ENCODE measurements at regions not wholly inside any gene's neighbourhood (a gene's known extent, or its start where the extent isn't known, plus 50 kb on each side); places are given as distances from the start of the nearest gene placed in this dataset.
"Not testable (repeated sequence)": the region's sequence is repeated elsewhere in the genome, so short reads cannot be mapped to it uniquely, and the experiment has no call there.

DNA sequence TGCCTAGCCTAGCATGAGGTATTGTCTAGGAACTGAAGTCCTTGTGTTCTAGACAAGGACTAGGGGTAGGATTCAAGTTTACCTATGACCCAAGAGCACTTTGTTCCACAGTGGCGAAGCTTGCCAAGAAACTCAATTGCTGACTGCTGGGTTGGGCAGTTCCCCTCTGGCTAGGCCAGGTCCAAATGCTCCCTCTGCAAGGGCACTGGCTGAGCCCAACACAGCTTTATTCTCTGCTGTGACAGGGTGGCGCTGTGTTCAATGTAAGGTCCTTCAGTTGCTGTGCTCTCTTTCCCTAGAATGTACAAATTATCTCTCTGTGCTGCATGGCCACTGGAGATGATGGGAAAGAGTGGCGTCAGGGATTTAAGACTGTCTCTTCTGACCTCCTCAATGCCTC, 950.8 kb downstream of the HACE1 start:
- DNase-seq (ENCODE audit: low read depth in 2 of 2): no peak

DNA sequence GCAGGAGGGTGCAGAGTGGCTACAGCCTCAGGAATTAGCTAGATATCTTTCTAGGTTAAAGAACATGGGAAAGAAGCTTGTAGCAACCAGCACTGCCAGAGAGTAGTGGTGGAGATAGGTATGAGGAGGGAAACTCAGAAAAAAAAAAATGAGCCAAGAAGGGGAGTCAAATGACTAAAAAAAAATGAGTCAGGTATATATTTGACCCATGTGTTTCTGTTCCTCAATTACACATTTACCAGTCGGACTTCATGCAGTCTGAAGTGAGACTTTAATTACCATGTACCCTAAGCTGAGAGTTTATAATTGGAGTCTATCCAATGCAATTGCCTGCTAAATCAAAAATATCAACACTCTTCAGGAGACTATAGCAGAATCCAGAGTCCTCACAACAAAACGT, 964.6 kb downstream of the HACE1 start:
- DNase-seq (ENCODE audit: low read depth in 2 of 2): no peak

DNA sequence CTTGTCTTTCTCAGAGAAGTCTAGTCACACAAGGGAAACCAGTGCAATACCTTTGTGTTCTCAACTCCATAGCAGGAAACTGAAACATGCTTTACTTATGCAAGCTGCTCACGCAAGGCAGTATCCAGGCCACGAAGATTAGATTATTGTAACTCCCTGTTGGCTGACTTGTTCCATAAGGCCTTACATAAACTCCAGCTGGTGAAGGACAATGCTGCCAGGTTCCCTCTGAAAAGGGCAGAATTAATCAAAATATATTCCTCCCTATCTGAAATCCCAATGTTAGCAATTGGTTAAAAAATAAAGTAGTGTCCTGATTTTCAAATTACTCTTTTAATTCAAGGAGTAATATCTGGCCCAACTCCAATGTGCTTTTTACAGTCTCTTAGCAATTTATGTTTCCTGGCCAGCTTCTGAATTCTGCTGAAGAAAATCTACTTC, 966.6 kb downstream of the HACE1 start:
- DNase-seq (ENCODE audit: low read depth in 2 of 2): peak; percentile 9 to 22

DNA sequence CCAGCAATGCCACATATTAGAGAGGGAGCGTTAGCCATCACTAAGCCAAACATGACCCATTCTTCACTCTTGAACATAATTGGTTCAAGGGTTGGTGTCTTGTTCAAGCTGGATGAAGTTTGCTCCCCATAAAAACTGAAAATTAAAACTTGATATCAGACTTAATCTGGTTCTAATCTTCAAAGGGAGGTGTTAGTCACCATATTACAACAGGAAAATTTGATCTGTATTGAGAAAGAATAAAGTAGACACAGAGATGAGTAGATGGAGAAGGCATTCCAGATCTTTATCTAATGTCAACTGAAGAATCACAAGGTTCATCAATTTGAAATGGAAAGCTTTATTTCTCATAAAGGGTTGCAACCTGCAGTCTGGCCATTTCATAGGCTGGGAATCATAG, 972.8 kb downstream of the HACE1 start:
- no peak for DNase-seq (ENCODE audit: low read depth in 2 of 2)

DNA sequence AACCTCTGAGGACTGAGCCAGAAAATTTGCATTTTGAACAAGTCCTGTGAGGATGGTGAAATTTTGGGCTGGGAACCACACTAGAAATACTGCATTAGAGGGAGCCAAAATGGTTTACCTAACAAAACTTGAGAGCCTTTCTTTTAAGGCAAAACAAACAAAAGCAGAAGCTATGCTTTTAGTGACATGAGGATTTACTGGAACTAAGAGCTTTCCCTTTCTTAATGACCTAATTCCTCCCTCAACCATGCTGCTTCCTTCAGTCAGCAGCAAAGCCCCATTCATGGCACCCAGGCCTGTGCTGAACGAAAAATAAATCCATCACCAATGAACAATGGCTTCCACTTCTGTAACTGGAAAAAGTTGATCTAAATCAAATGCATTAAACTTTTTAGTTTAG, 974.3 kb downstream of the HACE1 start:
- no peak for DNase-seq (ENCODE audit: low read depth in 2 of 2)

DNA sequence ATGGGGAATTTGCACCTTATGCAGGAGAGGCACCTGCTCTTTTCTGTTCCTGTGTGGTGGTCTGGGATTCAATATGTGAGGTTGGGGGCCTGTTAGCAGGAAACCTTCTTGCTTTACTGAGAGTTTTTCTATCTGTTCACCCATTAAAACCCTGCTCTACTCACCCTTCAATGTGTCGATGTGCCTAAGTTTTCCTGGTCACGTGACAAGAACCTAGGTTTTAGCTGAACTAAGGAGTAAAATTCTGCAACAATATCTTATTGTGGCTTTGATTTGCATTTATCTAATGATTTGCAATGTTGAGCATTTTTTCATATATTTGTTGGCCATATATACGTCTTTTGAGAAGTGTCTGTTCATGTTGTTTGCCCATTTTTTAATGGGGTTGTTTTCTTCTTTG, 979.9 kb downstream of the HACE1 start:
- no peak for DNase-seq (ENCODE audit: low read depth in 2 of 2)

DNA sequence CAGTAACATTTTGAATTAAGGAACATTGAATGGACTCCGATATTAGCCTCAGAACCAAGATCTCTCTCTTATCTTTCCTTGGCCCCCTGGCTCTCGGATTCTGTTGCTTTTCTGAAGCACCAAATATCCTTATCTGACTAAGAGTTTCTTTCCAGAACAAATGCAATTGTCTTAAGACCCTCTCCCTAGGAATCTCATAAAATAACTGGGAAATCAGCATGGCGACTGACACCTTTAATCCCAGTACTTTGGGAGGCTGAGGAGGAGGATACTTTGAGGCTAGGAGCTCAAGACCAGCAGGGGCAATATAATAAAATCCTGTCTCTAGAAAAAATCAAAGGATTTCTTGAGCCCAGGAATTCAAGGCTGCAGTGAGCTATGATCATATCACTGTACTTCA, 984.5 kb downstream of the HACE1 start:
- no peak for DNase-seq (ENCODE audit: low read depth in 2 of 2)

DNA sequence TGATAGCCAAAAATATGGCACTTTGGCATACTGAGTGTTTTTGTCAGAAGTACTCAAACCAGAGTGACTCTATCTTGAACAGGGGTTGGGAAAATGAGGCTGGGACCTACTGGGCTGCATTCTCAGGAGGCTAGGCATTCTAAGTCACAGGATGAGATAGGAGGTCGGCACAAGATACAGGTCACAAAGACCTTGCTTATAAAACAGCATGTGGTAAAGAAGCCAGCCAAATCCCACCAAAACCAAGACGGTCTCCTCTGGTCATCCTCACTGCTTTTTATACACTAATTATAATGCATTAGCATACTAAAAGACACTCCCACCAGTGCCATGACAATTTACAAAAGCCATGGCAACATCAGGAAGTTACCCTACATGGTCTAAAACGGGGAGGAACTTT, 985.1 kb downstream of the HACE1 start:
- DNase-seq (ENCODE audit: low read depth in 2 of 2): no peak

DNA sequence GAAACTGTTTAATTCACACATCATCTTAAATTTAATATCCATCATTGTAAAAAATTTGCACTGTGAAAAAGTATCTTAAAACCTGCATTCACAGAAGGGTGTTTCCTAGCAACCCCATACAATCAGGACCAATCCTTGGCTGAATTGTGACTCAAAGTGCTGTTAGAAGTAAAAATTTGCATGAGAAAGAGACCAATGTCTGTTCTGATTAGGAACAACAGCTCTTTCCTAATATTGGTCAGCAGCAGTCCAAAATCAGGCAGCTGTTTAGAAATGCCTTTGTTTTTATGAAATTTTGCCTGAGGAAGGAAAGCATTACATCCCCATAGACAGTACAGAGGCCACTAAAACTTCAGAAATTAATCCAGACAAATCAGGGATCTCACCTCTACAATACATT, 987.0 kb downstream of the HACE1 start:
- no peak for DNase-seq (ENCODE audit: low read depth in 2 of 2)

DNA sequence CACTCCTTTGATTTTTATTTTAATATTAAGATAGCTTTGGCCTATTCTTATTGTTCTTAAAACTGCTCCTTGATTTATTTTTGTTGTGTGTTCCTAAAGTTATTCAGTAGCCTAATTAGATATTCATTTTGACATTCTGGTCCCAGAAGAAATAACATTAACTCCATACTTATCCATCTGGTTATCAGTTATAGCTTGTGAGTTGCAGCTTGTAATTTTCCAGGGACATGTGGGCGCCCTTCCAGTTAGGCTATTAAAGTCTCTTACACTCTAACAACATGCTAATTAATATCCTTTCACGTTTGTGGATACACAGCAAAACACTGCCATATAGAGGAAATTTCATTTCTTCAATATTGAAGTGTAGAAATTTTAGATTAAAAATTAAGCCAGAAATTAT, 987.5 kb downstream of the HACE1 start:
- DNase-seq (ENCODE audit: low read depth in 2 of 2): no peak

DNA sequence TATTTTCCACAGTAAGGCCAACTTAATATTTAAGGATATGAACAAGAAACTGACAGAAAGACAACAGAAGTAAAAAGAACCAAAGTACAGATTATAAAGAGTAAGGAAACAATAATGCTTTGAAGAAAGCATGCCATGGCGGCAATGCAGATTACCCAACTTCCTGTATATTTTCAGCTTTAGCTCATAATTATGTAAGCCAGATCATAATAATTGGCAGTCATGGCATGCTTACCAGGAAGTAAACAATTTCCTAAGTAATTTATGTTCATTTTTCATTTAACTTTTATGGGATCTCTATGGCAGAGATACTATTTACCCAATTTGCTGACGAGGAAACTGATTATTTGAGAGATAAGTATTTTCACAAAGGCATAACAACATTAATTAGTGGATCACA, 988.7 kb downstream of the HACE1 start:
- no peak for DNase-seq (ENCODE audit: low read depth in 2 of 2)

DNA sequence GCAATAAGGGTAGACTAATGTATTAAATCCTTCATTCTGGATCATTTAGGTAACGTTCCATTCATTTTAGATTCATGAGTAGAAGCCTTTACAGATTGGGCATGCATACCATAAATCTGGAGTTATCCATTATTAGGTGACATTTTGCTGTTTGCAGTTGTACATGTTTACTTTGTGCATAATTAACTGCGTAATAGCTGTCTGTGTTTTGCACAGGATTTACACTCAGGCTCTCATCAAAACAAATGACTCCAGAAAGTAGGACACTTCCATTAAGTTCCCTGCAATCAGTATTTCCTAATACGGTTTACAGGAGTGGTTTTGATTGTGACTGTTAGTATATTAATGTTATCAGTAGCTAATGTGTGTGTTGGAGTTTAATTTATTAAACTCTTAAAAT, 997.4 kb downstream of the HACE1 start:
- DNase-seq (ENCODE audit: low read depth in 2 of 2): no peak

DNA sequence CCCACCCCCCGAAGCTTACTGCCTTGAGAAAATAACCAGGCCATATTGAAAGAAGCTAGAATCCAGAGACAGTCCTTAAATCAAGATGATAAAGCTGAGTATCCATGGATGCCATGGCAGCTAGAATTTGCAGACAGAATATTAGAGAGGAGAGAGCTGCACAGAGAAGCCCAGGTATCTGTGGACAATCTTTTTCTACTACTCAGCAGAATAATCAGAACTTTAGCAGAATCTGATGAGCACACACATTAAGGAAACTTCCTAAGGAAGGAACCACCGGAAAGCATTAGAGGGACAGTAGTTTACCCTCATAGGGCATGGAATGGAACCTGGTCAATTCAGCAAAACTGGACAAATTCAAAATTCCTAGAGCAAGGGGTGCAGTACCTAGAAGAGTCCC, 1001.7 kb downstream of the HACE1 start:
- no peak for DNase-seq (ENCODE audit: low read depth in 2 of 2)

DNA sequence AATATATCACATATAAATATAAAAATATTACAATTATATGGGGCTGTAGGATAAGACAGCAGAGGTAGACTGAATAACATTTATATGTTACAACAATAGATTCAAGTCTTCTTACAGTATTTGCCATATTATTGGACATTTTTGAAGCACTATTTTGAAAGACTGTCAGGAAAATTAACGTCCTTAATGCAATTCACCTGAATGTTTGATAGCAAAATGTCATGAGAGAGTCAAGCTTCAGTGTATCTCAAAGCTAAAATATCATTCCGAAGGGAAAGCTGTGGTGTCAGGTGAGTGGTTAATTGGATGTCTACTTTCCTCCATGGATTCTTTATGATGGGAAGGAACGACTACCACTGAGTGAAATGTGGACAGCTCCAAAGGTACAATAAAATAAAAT, 1004.0 kb downstream of the HACE1 start:
- no peak for DNase-seq (ENCODE audit: low read depth in 2 of 2)

DNA sequence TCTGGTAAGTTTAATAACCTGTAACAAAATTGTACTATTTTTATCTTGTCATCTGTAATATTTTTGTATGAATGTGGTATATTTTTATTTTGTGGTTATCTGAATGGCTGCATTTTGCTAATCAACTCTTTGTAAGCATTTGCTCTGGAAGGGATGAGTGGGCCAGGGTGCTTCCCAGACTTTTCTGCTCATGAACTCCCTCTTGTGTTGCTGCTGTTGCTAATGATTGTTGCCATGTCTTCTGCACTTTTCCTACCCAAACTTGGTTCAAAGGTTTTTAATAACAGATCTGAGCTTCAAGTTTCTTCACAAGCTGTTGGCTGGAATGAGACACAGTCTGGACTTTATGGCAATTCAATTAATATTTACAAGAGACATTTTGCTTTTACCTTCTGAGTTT, 1005.7 kb downstream of the HACE1 start:
- DNase-seq (ENCODE audit: low read depth in 2 of 2): no peak

DNA sequence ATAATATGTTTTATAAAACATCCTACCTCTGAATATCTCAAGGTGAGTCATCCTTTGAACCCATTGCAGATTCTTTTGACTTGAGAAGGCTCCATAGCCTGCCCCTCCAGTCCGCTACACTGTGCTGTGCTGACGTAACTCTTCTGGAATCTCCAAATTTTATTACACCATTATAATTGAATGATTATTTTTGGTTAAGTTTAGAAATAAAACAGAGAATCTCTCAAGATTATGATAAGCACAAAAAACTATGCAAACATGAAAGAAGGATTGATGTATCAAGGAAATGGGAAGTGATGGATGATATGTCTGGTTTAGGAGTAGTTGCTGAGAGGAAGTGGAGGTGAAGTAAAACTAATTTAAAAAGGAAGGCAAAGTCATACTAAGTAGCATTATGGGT, 1021.3 kb downstream of the HACE1 start:
- DNase-seq (ENCODE audit: low read depth in 2 of 2): no peak

DNA sequence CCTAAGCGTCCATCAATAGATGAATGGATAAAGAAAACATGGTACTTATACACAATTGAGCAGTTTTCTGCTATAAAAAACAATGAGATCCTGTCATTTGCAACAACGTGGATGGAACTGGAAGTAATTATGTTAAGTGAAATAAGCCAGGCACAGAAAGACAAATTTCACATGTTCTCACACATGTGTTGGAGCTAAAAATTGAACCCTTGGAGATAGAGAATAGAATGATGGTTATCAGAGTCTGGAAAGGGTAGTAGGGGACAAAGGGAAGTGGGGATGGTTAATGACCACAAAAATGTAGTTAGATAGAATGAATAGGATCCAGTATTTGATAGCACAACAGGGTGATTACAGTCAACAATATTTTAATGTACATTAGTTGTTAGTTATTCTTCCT, 1033.5 kb downstream of the HACE1 start:
- no peak for DNase-seq (ENCODE audit: low read depth in 2 of 2)

DNA sequence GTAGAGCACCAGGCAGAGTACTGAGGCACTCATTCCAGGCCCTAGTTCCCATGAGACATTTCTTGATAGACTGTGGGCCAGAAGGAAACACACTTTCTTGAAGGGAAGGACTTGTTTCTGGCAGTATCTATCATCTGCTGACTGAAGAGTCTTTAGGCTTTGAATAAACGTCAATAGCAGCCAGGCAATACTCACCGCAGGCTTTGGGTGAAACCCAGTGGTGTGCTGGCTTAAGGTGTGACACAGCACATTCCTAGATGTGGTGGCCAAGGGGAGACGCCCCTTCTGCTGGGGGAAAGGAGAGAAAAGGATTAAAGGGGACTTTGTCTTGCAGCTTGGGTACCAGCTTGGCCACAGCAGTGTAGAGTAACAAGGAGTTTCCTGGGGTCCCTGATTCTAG, 1039.6 kb downstream of the HACE1 start:
- no peak for DNase-seq (ENCODE audit: low read depth in 2 of 2)

DNA sequence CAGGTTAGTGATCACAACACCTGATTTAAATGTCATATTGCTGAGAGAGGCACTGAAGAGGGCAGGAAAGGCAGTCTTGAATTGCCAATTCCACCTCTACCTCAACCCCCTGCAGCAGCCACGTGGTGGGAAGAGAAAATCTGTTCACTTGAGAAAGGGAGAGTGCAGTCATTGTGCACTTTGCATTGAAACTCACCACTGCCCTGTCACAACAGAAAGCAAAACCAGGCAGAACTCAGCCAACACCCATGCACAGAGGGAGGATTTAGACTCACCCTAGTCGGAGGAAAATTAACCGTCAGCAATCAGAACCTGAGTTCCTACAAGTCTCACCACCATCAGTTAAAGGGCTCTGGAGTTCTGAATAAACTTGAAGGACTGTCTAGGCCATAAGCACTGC, 1040.2 kb downstream of the HACE1 start:
- DNase-seq (ENCODE audit: low read depth in 2 of 2): no peak

DNA sequence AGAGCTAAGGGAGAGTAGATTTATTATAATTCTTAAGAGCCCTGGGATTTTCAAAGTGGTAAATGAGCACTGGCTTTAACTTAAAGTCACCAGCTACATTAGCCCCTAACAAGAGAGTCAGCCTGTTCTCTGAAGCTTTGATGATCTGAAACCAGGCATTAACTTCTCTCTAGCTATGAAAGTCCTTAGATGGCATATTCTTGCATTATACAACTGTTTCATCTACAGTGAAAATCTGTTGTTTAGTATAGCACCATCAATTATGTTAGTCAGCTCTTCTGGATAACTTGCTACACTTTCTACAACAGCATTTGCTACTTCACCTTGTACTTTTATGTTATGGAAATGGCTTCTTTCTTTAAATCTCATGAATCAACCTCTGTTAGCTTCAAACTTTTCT, 1046.7 kb downstream of the HACE1 start:
- no peak for DNase-seq (ENCODE audit: low read depth in 2 of 2)

DNA sequence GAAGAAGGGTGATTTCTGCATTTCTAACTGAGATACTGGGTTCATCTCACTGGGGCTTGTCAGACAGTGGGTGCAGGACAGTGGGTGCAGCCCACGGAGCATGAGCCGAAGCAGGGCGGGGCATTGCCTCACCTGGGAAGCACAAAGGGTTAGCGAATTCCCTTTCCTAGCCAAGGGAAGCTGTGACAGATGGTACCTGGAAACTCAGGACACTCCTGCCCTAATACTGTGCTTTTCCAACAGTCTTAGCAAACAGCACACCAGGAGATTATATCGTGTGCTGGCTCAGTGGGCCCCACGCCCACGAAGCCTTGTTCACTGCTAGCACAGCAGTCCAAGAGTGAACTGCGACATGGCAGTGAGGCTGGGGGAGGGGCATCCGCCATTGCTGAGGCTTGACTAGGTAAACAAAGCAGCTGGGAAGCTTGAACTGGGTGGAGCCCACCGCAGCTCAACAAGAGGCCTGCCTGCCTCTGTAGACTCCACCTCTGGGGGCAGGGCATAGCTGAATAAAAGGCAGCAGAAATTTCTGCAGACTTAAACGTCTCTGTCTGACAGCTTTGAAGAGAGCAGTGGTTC, 1057.7 kb downstream of the HACE1 start:
- not testable (repeated sequence) for DNase-seq (ENCODE audit: low read depth in 2 of 2)

DNA sequence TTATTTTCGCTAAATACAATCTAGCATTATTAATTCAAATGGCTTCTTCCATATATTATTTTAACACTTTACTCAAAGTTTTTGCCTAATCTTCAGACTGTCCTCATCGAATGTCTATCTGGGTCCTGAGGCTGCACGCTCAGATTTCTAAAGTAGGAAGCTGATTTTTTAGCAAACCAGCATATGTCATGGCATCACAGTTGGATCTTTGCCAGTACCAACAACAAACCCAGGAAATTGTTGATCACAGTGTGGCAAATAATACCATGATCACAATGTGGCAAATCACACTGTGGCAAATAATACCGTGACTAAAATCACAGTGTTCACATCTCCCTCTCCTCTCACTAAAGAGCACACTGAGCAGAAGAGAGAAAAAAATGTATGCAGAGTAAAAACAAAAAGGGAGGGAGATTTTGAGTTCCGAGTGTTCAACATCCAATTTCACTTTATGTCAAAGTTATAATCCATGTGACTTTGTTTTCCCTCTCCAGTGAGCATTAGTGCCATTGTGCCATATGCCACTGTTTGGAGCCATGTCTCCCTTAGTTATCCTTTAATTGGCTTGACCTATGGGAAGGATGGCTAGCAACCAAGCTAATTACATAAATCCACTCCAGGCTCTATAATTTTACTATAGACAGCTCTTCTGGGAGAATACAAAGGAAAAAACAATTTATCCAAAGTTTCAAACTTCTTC, 1059.6 kb downstream of the HACE1 start:
- DNase-seq (ENCODE audit: low read depth in 2 of 2): no peak

DNA sequence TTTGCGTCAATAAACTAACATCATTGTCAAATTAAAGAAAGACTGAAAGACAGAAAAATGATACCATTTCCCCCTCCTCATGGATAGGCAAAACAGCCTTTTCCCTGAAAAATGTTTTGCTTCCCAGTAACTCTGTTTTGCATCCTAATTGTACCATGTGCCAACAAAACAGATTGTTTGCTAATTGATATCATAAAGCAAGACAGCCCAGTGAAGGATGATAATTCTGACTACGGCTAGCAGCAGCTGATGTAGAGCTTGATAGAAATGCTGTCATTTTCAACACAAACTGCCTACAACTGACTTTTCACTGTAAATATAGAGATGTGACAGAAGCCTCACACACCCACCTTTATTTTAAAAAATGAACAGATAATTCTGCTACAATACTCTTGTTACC, 1061.6 kb downstream of the HACE1 start:
- no peak for DNase-seq (ENCODE audit: low read depth in 2 of 2)

DNA sequence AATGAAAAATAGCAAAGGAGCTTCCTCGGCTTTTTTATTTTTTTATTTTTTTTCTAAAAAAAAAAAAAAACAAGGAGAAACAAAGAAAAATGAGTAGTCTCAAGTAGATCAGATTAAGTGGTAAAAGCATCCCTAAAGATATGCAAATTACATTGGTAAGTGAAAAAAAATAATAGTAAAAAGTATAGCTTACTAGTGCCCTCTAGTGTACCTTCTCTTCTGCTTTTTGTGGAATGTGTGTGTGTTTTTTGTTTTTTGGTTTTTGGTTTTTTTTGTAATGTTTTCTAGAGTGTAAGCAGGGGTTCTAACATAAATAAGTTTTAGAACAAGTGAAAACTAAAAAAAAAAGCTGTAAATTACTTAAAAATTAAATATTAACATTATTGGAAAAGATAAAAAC, 1062.0 kb downstream of the HACE1 start:
- DNase-seq (ENCODE audit: low read depth in 2 of 2): no peak
